ENCODE measurements at regions not wholly inside any gene's neighbourhood (a gene's known extent, or its start where the extent isn't known, plus 50 kb on each side); places are given as distances from the start of the nearest gene placed in this dataset.

DNA sequence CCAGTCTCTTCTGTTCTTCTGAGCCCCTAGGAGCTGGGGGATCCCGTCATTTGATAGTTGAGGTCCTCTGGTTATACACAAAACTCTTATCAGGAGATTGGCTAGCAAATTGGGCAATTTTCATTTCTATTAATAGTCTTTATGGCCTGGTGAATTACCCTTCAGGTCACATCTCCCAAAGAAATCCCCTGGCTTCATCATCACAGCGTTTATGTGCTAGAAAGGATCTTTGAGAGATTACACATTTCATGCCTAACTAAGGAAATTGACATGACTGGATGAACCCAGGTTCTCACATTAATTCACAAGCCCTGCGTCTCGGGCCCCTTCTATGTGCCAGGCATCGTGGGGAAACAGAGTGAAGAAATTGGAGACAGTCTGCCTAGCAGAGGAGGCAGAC lies 227.4 kb upstream of the PROK2 start:
- Histone ChIP-seq H3K4me3 (ENCODE audit: low read depth, low read length) (no peak overlapping the region), H3K36me3 (ENCODE audit: control insufficient read depth, insufficient read depth, low read length) (no peaks in the 10 kb centered on the region), H3K27me3 (ENCODE audit: control insufficient read depth, insufficient read depth, low read length) (no peaks in the 10 kb centered on the region)
- TF ChIP-seq, protein P1, sequence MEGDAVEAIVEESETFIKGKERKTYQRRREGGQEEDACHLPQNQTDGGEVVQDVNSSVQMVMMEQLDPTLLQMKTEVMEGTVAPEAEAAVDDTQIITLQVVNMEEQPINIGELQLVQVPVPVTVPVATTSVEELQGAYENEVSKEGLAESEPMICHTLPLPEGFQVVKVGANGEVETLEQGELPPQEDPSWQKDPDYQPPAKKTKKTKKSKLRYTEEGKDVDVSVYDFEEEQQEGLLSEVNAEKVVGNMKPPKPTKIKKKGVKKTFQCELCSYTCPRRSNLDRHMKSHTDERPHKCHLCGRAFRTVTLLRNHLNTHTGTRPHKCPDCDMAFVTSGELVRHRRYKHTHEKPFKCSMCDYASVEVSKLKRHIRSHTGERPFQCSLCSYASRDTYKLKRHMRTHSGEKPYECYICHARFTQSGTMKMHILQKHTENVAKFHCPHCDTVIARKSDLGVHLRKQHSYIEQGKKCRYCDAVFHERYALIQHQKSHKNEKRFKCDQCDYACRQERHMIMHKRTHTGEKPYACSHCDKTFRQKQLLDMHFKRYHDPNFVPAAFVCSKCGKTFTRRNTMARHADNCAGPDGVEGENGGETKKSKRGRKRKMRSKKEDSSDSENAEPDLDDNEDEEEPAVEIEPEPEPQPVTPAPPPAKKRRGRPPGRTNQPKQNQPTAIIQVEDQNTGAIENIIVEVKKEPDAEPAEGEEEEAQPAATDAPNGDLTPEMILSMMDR (IDR thresholded peaks at IDR 0.05; ENCODE audit: insufficient read depth, low read length, poor library complexity, severe bottlenecking), result no peak
- DNase-seq (ENCODE audit: low read depth), result no peak

DNA sequence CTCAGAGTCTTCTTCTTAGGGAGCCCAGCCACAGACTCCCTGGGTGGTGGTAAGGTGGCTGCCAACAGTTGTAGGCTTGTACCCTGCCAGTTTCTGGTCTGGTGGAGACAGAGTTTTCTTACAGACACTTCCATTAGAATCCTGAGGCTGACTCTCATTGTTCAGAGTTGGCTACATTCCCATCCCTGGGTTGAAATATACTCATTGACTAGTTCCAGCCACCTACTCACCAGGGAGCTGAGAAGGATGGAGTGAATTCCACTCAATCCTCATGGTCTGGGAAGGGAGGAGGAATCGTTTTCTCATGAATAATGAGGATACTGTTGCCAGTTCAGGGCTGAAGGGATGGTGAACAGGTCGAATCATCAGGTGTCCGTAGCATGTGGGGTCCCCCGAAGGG lies 226.5 kb upstream of the PROK2 start:
- Histone ChIP-seq H3K36me3 (ENCODE audit: control insufficient read depth, insufficient read depth, low read length) (no peaks in the 10 kb centered on the region), H3K27me3 (ENCODE audit: control insufficient read depth, insufficient read depth, low read length) (no peaks in the 10 kb centered on the region), H3K4me3 (ENCODE audit: low read depth, low read length) (no peak overlapping the region)
- TF ChIP-seq, protein P1 (IDR thresholded peaks at IDR 0.05; ENCODE audit: insufficient read depth, low read length, poor library complexity, severe bottlenecking), result no peak
- DNase-seq (ENCODE audit: low read depth), result peak; percentile 21

DNA sequence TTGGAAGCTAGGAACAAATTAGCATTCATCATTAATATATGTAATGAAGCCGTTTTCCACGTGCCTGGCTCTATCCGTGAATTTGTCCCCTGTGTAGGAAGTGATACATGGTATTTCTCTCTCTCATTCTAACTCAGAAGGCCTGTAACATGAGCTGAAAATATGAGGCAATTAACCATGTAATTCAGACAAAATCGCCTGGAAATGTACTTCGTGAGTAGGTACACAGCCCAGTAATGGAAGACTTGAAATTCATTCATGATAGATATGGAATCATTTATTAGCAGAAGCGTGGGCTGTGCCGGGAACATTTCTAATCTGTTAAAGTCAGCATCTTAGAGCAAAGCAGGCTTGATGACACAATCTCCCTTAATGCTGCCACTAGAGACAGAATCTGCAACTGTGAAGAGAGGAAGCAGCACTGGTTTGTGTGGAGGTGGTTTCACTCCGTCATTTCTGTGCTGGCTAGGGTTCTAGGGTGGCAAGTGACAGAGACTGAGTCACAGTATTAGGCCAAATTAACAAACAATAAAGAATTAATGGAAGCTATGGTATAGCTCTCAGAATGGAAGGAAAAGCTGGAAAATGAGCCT lies 225.0 kb upstream of the PROK2 start:
- H3K27me3 ChIP-seq (ENCODE audit: control insufficient read depth, insufficient read depth, low read length), result no peaks in the 10 kb centered on the region
- TF ChIP-seq, protein P1 (IDR thresholded peaks at IDR 0.05; ENCODE audit: insufficient read depth, low read length, poor library complexity, severe bottlenecking), result no peak
- DNase-seq (ENCODE audit: low read depth), result no peak
- H3K4me3 ChIP-seq (ENCODE audit: low read depth, low read length), result no peak overlapping the region
- no peaks in the 10 kb centered on the region for H3K36me3 ChIP-seq (ENCODE audit: control insufficient read depth, insufficient read depth, low read length)

DNA sequence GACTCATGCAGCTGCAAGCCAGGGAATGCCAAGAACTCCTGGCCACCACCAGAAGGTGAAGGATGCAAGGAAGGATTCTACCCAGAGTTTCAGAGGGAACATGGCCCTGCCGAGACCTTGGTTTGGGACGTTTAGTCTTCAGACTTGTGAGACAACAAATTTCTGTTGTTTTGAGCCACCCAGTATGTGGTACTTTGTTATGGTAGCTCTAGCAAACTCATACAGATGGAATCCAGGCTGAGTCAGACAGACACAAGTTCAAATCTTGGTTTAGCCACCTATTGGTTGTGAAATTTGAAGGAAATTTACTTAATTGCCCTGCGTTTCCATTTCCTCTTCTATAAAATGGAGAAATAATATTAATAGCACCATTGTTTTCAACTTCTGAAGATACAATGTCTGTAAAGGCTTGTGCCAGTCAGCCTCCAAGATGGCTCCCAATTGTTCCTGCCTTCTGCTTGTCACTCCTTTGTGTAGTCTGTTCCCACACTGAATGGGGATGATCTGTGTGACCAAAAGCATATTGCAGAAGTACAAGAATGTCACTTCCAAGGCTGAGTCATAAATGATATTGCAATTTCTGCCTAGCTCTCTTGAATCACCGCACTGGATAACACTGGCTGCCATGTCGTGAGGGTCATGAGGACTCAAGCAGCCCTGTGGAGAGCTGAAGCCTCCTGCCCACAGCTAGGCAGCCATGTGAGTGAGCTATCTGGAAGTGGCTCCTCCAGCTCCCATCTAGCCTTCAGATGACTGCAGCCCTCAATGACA lies 223.5 kb upstream of the PROK2 start:
- no peak for DNase-seq (ENCODE audit: low read depth)
- Histone ChIP-seq H3K36me3 (ENCODE audit: control insufficient read depth, insufficient read depth, low read length) (no peaks in the 10 kb centered on the region), H3K27me3 (ENCODE audit: control insufficient read depth, insufficient read depth, low read length) (no peaks in the 10 kb centered on the region), H3K4me3 (ENCODE audit: low read depth, low read length) (no peak overlapping the region)
- TF ChIP-seq, protein P1 (IDR thresholded peaks at IDR 0.05; ENCODE audit: insufficient read depth, low read length, poor library complexity, severe bottlenecking), result no peak

DNA sequence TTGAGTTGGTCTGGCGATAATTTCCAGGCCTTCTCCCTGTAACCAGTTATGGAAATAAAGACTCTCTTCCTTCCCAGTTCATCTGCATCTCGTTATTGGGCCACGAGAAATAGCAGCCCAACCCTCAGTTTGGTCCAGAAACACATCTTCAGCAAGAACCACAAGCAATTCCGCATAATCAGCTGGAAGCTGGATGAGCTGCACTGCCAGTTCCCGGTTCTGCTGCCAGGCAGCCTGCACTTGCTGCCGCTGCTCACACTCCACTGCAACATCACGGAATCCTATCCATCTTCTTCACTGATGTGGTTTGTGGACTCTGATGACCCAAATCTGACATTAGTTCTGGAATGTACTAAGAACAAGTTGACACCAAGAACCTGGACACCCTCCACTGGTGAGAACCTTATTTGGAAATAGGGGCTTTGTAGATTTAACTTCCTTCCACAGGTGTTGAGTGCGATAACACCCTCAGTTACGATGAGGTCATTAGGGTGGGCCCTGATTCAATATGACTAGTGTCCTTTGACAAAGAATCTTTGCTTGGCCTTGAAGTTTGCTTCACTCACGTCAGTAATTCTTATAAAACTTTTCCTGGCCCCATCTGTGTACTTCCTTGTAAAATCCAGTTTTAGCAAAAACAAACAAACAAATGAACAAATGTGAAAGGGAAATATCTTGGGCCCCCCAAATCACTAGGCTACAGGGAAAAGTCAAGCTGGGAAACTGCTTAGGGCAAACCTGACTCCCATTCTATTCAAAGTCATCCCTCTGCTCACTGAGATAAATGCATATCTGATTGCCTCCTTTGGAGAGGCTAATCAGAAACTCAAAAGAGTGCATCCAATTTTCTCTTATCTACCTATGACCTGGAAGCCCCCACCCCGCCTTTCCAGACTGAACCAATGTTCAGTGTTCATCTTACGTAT lies 221.9 kb upstream of the PROK2 start:
- TF ChIP-seq, protein P1 (IDR thresholded peaks at IDR 0.05; ENCODE audit: insufficient read depth, low read length, poor library complexity, severe bottlenecking), result no peak
- DNase-seq (ENCODE audit: low read depth), result no peak
- no peaks in the 10 kb centered on the region for H3K36me3 ChIP-seq (ENCODE audit: control insufficient read depth, insufficient read depth, low read length)
- no peaks in the 10 kb centered on the region for H3K27me3 ChIP-seq (ENCODE audit: control insufficient read depth, insufficient read depth, low read length)
- no peak overlapping the region for H3K4me3 ChIP-seq (ENCODE audit: low read depth, low read length)

All from kidney epithelial cell (primary cell).